D721Med (cell line): ENCODE measurements at regions not wholly inside any gene's neighbourhood (a gene's known extent, or its start where the extent isn't known, plus 50 kb on each side); places are given as distances from the start of the nearest gene placed in this dataset.

Experiments
- DNase-seq: peaks from one replicate; pipeline ENCODE4 v3.0.0; 2011; ENCODE audit warnings: low spot score; ENCODE audit not compliant: insufficient read length
- FAIRE-seq: peaks from 2 replicates; lab custom pipeline; 2011; peaks lifted over from hg19 to GRCh38; lab: Jason Lieb, UNC
- CTCF ChIP-seq: IDR thresholded peaks from 2 replicates; pipeline ENCODE4 v1.5.1; 2012; ENCODE audit warnings: mild to moderate bottlenecking, control low read depth; ENCODE audit not compliant: insufficient read depth; ENCODE audit errors: missing control alignments

GRCh38 chr3:197428117-197428801 lies 127.5 kb downstream of the BDH1 start:
- no peak for DNase-seq
- no peak for FAIRE-seq
- TF ChIP-seq CTCF: no peak

GRCh38 chr3:197427021-197427420 lies 128.6 kb upstream of the DLG1 start:
- FAIRE-seq (peak; percentile 35), DNase-seq (peak; percentile 41)
- no peak for TF ChIP-seq CTCF

- FAIRE-seq (no peak), DNase-seq (no peak)
- TF ChIP-seq CTCF: no peak
These were observed 127.7 kb upstream of the DLG1 start for GRCh38 chr3:197426121-197426566.

GRCh38 chr3:197425485-197426120 lies 127.2 kb upstream of the DLG1 start:
- TF ChIP-seq CTCF: no peak
- no peak for DNase-seq
- no peak for FAIRE-seq

- no peak for TF ChIP-seq CTCF
- DNase-seq (no peak), FAIRE-seq (no peak)
These were observed 126.5 kb upstream of the DLG1 start for GRCh38 chr3:197424674-197425484.

GRCh38 chr3:197424266-197424665 lies 125.9 kb upstream of the DLG1 start:
- no peak for FAIRE-seq
- no peak for DNase-seq
- no peak for TF ChIP-seq CTCF

GRCh38 chr3:197423376-197423775 lies 125.0 kb upstream of the DLG1 start:
- TF ChIP-seq CTCF: no peak

More at GRCh38 chr3:197423376-197423775, 125.0 kb upstream of the DLG1 start:
- DNase-seq (no peak), FAIRE-seq (no peak)
